Ovary (tissue), 7 donors: ENCODE measurements at regions not wholly inside any gene's neighbourhood (a gene's known extent, or its start where the extent isn't known, plus 50 kb on each side); places are given as distances from the start of the nearest gene placed in this dataset.

Experiments used
- DNase-seq, 5 donors: peaks; one replicate each; pipeline ENCODE4 v3.0.0-alpha.2; 2019 to 2020
- H3K27ac ChIP-seq, 2 donors: fragments of 200-600 bp; one replicate each; pipeline versions ENCODE4 v1.5.1 to v1.8.0; 2019 to 2022
- H3K27me3 ChIP-seq: fragments of 200-600 bp; one replicate; pipeline ENCODE4 v1.8.0; 2022
- H3K36me3 ChIP-seq: fragments of 200-600 bp; sonication (generic); one replicate; pipeline ENCODE4 v1.5.1; 2019
- H3K4me1 ChIP-seq: one replicate; pipeline ENCODE4 v1.8.1; 2013; ENCODE audit warnings: mild to moderate bottlenecking, moderate library complexity; ENCODE audit not compliant: insufficient read depth
- H3K4me3 ChIP-seq: fragments of 200-600 bp; sonication (generic); one replicate; pipeline ENCODE4 v1.5.1; 2017
- H3K9me3 ChIP-seq, 2 donors: fragments of 200-600 bp in 1 of 2; sonication (generic) in 1 of 2; one replicate each; pipeline versions ENCODE4 v1.5.1 to v1.8.1; 2013 to 2019; ENCODE audit warnings: mild to moderate bottlenecking in 1 of 2, moderate library complexity in 1 of 2
- CTCF ChIP-seq, 3 donors: fragments of 450-650 bp in 2 of 3; fragments of 200-600 bp in 1 of 3; IDR thresholded peaks; one replicate each; pipeline versions ENCODE4 v1.5.1 to v1.8.0; 2016 to 2022; ENCODE audit warnings: antibody characterized with exemption in 3 of 3, mild to moderate bottlenecking in 1 of 3
- EP300 ChIP-seq: sonication (generic); formaldehyde crosslinking; IDR thresholded peaks from one replicate; pipeline ENCODE4 v1.6.1; 2017; ENCODE audit warnings: antibody characterized with exemption
- POLR2A ChIP-seq: fragments of 450-650 bp; IDR thresholded peaks from one replicate; pipeline ENCODE4 v1.6.1; 2017; ENCODE audit warnings: antibody characterized with exemption, mild to moderate bottlenecking, moderate library complexity
- WGBS, 3 donors: extraction: QIAGEN DNeasy Blood & Tissue Kit in 1 of 3; methylation state at CpG; one replicate each; pipeline versions ENCODE4 v1.1.5 to v1.1.7; 2013 to 2017; 5-methylcytosine and 5-hydroxymethylcytosine counted together
- intact Hi-C, 4 donors: fragments of 100-400 bp; cut with DNase I; formaldehyde crosslinking; loops; one replicate each; pipeline versions ENCODE4 v1.11.0 to v1.15.1; 2022 to 2023
- donor health status: DM: no; HTN: no; CAD: no; lungs with moderate emphysema.
- donor health status: DM: no; HTN: no; CAD: no.
- donor health status: Bipolar disorder and iron deficiency.
- donor health status: DM: no; HTN: no; CAD: no.
- donor health status: DM: yes; HTN: yes; CAD: no.

GRCh38 chrX:141341743-141342142 lies 99.4 kb upstream of the SPANXC start:
- peaks cover 1% of the 10 kb centered on the region for H3K27me3 ChIP-seq
- WGBS, 3 donors, result 64 to 79% (median 77%) methylated on average over 2 of the region's 2 CpGs
- no peak overlapping the region for H3K27ac ChIP-seq
- H3K4me1 ChIP-seq, result no peaks in the 10 kb centered on the region
- no peaks in the 10 kb centered on the region for H3K9me3 ChIP-seq
- no peak for DNase-seq
- intact Hi-C loops, result no loop called here
- no peaks in the 10 kb centered on the region for H3K36me3 ChIP-seq
- H3K4me3 ChIP-seq, result no peak overlapping the region
- TF ChIP-seq CTCF (IDR thresholded peaks at IDR 0.05) (no peak), EP300 (no peak), POLR2A (no peak)

GRCh38 chrX:141341341-141341740 lies 99.0 kb upstream of the SPANXC start:
- Histone ChIP-seq H3K36me3 (no peaks in the 10 kb centered on the region), H3K4me3 (no peak overlapping the region), H3K27ac (no peak overlapping the region), H3K27me3 (peaks cover 3% of the 10 kb centered on the region), H3K4me1 (no peaks in the 10 kb centered on the region), H3K9me3 (no peaks in the 10 kb centered on the region)
- intact Hi-C loops, result no loop called here
- WGBS, 3 donors, result 46 to 63% (median 53%) methylated on average over 5 of the region's 5 CpGs
- no peak for DNase-seq
- no peak for TF ChIP-seq POLR2A
- TF ChIP-seq CTCF (IDR thresholded peaks at IDR 0.05), result no peak
- no peak for TF ChIP-seq EP300

GRCh38 chrX:141320801-141321200 lies 78.5 kb upstream of the SPANXC start:
- Histone ChIP-seq H3K9me3 (no peaks in the 10 kb centered on the region), H3K27ac (no peak overlapping the region), H3K4me3 (no peak overlapping the region), H3K36me3 (no peaks in the 10 kb centered on the region), H3K4me1 (no peaks in the 10 kb centered on the region), H3K27me3 (no peaks in the 10 kb centered on the region)
- TF ChIP-seq EP300, result no peak
- TF ChIP-seq CTCF (IDR thresholded peaks at IDR 0.05), result no peak
- no peak for TF ChIP-seq POLR2A
- DNase-seq, result no peak
- 67 to 71% (median 68%) methylated on average over 2 of the region's 2 CpGs for WGBS, 3 donors
- intact Hi-C loops, result no loop called here

GRCh38 chrX:141314441-141314840 lies 72.1 kb upstream of the SPANXC start:
- 36 to 49% (median 48%) methylated on average over 1 of the region's 1 CpG for WGBS, 3 donors
- intact Hi-C loops, result no loop called here
- no peaks in the 10 kb centered on the region for H3K27me3 ChIP-seq

More at GRCh38 chrX:141314441-141314840, 72.1 kb upstream of the SPANXC start:
- Histone ChIP-seq H3K4me3 (no peak overlapping the region), H3K4me1 (no peaks in the 10 kb centered on the region), H3K36me3 (no peaks in the 10 kb centered on the region), H3K9me3 (no peaks in the 10 kb centered on the region), H3K27ac (no peak overlapping the region)
- no peak for DNase-seq
- TF ChIP-seq CTCF (IDR thresholded peaks at IDR 0.05) (no peak), POLR2A (no peak), EP300 (no peak)
